ENCODE measurements at regions not wholly inside any gene's neighbourhood (a gene's known extent, or its start where the extent isn't known, plus 50 kb on each side); places are given as distances from the start of the nearest gene placed in this dataset.

DNA sequence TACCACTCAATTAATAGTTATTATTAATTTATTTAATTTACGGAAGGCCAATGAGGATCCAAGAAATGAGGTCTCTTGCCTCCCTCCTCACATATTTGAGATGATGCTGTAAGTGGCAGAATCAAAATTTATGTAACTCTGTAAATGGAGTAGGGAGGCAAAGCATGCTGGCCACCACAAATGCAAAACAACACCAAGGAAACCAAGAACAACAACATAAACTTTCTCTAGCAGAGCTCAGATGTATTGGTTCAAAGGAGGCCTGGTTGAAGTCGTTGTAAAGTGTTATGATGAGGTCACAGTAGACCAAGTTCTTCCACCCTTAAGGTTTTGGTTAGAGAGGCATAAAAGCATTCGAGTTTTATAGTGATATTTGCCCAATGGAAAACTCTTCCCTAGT lies 194.8 kb upstream of the FAT1 start:
- ATAC-seq (no peak), DNase-seq (no peak)
- intact Hi-C loops (cut with DNase I): no loop called here

DNA sequence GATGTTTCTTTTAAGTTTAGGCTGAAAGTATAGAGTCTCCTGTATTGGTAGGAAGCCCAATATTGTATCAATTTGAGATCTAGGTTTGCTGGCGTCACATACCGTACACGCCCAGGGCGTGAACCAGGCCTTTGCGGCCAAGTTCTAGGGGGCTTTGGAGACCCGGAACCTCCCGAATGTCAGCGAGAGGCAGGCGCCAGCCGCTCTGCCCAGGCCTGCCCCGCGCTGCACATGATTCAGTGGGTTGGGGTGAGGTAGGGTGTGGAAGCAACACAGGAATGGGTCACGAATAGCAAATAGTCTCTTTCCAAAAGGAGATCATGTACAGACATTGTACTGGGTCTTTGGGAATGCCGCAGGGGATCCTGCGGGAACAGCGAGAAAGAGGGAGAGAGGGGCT lies 195.7 kb upstream of the FAT1 start:
- intact Hi-C loops (cut with DNase I): no loop called here
- DNase-seq (no peak), ATAC-seq (no peak)

DNA sequence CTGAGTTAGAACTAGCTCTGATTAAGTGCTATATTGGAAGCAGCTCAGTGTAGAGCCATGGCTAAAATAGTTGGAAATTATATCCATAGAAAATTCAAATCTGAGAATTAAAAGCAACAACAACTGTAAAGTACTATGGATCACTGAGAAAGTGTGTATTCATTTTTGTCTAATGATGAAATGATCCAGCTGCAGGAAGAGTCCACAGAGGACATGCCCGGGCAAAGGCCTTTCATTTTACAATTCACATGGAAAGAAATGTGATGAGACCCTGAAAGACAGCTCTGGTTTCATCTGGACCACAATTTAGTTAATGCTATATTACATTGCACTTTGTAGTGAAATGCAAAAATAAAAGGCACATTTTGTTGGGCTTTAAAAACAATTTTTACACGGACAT lies 196.8 kb upstream of the FAT1 start:
- no peak for ATAC-seq
- no peak for DNase-seq
- intact Hi-C loops (cut with DNase I): no loop called here

DNA sequence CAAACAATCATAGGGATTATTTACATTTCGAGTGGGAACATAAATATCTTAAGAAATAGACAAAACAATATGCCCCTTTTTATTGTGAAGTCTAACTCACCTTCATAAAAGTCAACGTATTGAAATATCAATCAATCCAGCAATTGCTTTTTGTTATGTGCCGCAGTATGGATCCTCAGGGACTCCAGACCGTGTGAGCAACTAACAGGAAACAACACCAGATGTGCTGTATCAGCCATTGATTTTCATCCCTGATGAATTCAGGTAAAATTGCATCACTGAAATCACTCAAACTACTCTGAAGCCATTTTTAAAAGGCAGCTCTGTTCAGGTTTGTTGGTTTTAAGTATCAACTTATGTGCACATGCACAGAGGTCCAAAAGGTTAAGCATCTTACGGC lies 197.3 kb upstream of the FAT1 start:
- intact Hi-C loops (cut with DNase I): no loop called here
- DNase-seq: no peak
- ATAC-seq: no peak

DNA sequence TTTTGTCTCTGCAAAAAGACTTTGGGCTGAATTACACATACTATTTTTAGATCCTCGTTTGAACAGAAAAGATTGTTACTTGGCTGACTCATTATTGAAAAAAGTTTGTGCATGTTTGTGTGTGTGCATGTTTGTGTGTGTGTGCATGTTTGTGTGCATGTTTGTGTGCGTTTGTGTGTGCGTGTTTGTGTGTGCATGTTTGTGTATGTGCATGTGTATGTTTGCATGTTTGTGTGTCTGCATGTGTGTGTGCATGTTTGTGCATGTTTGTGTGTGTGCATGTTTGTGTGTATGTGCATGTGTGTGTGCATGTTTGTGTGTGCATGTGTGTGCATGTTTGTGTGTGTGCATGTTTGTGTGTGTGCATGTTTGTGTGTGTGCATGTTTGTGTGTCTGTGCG lies 201.1 kb upstream of the FAT1 start:
- no peak for DNase-seq
- intact Hi-C loops (cut with DNase I): no loop called here
- ATAC-seq: no peak

DNA sequence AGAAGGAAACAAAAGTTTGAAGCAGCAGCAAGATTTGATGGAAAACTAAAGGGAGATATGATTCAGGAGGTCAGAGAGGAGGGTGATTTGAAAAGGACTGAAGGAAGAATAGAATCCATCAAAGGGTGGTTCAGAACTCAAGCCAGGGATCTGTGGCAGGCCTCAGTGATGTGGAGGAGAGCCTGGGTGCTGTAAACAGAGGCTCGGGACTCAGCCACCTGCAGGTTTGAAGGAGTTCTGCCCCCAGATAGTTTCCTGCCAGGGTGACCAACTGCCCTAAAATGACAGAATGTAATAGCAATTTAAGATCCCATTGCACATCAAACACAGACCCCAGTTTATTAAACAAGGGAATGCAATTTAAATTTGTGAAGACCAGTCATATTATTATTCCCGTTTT lies 204.0 kb upstream of the FAT1 start:
- ATAC-seq: no peak
- no peak for DNase-seq
- intact Hi-C loops (cut with DNase I): no loop called here

DNA sequence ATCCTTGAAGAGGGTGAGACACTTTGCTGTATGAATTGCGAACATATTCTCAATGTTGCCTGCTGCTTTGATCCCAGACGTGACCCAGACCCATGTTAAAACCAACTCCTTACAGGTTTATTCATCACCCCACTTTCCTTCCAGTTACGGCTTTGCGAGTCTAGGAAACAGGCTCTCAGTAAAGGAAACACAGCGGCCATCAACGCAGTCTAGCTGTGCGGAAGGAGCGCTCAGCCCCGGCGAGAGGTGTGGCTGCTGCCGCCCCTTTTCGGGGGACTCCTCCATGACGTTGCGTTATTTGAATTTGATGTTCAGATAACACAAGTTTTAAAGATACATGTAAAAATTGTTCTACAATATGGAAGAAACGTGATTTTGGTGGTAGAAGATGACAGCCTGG lies 206.4 kb upstream of the FAT1 start:
- intact Hi-C loops (cut with DNase I): no loop called here
- ATAC-seq: no peak
- DNase-seq: no peak

DNA sequence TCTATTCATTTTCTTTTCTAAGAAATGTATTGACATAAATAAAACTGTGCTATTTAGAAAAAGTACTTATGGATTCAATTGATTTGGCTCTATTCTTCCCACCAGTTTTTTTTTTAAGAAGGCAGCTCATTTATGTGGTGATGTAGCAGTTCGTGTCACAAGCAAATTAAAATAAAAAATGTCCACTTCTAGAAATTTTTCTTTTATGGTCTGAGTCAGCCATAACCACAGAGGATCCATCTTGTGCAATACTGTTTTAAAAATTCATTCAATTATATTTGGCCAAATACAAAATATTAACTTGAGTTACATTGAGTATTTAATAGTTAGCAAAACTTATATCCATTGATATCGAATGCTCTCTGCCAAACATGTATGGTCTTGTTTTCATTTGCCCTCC lies 207.9 kb upstream of the FAT1 start:
- intact Hi-C loops (cut with DNase I): no loop called here
- no peak for DNase-seq
- no peak for ATAC-seq

DNA sequence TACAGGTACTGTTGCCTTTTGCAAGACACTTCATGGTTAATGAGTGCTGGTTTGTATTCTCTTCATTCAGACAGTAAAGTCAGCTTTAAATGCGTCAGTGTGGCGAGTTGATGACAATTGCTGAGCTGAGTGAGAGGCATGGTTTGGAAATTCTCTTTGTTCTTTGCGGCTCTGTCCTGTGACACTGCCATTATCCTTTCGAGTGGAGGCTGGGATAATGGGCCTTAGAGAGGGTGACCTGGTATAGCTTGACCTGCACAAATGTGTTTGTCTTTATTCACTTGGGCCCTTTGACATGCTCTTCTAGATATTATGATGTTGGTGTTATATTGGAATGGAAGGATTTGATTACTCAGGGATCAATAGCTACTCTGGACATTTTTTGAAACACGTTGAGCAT lies 208.5 kb upstream of the FAT1 start:
- ATAC-seq (no peak), DNase-seq (no peak)
- intact Hi-C loops (cut with DNase I): no loop called here

DNA sequence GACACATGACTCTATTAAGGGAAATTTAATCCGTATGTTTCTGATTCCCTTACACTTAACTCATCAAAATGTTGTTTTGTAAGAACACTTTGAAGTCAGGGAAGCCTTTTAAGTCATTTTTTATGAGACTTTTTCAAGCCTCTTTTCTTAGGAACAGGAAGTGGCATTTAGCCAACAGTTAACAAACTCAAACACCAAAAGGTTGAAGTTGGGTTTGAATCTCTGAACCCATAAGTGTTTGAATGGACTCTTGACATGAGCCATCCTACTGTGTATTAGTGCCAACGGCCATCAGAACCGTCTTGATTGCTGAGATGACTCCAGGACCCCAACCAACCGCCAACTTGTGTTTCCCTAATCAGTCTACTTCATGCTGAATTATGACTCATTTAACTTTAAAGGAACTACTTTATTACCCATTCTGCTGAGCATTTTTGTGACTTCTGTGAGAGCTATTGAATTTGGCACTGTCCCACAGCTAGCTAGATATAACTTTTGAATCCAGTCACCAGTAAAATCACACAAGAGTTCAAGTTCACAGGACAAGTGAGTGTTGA lies 209.1 kb upstream of the FAT1 start:
- intact Hi-C loops (cut with DNase I): no loop called here

DNA sequence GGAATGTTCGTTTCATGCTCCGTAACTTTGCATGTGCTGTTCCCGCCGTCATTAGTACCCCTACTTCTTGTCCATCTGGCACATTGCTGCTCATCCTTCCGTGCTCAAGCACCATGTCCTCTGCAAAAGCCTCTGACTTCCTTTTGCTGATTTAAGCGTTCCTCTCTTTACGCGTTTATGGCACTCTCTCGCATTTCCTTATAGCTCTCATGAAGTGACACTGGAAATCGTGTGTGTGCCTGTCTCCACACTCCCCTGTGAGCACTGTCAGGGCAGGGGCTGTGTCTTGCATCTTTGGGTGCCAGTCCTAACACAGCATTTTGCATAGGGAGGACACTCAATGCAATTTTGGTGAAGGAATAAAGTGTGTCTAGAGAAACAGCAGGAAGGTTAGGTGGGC lies 210.6 kb upstream of the FAT1 start:
- ATAC-seq (no peak), DNase-seq (no peak)
- intact Hi-C loops (cut with DNase I): no loop called here

More for the DNA sequence above, 209.1 kb upstream of the FAT1 start:
- DNase-seq (no peak), ATAC-seq (no peak)

DNA sequence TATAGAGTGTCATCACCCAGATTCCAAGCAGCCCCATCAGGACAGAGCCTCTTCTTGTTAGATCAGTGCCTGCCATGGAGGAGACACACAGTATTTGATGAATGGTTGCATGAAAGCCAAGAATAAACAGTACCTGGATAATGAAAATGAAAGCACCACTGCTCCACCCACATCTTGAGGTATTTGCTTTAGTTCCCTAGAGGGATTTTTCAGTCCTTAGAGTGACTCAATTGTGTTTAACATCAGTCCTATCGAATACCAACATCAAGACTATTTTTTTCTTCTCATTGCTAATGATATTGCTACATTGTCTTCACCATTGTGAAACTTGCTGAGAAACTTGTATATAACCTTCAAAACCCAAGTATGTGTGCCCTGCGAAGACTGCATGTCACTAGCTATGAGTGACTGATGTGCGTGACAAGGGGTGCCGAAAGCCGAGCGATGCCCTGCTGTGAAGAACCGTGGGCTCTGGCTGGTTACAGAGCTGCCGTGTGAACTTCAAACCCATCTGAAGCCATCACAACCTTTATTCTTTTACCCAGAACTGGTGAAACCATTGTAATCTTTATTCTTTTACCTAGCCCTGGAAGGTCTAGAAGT lies 211.3 kb upstream of the FAT1 start:
- intact Hi-C loops (cut with DNase I): no loop called here
- ATAC-seq (no peak), DNase-seq (no peak)

DNA sequence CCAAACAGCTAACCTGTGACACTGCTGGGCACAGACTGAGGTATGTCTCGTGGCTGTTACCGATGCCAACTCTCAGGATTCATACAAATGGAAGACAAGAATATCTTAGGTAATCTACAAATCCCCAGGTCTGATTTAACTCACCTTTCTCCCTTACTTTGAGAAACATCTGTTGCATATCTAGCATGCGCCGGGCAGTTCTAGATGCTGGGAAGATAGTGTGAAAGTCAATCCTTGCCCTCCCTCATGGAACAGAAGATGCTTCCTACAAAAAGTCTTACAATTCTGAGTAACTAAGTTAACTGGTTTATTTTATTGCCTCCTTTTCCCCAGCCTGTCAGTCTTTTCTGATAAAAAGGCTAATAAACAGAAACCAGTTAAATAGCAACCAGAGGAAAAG lies 212.2 kb upstream of the FAT1 start:
- intact Hi-C loops (cut with DNase I): no loop called here
- ATAC-seq (no peak), DNase-seq (no peak)

DNA sequence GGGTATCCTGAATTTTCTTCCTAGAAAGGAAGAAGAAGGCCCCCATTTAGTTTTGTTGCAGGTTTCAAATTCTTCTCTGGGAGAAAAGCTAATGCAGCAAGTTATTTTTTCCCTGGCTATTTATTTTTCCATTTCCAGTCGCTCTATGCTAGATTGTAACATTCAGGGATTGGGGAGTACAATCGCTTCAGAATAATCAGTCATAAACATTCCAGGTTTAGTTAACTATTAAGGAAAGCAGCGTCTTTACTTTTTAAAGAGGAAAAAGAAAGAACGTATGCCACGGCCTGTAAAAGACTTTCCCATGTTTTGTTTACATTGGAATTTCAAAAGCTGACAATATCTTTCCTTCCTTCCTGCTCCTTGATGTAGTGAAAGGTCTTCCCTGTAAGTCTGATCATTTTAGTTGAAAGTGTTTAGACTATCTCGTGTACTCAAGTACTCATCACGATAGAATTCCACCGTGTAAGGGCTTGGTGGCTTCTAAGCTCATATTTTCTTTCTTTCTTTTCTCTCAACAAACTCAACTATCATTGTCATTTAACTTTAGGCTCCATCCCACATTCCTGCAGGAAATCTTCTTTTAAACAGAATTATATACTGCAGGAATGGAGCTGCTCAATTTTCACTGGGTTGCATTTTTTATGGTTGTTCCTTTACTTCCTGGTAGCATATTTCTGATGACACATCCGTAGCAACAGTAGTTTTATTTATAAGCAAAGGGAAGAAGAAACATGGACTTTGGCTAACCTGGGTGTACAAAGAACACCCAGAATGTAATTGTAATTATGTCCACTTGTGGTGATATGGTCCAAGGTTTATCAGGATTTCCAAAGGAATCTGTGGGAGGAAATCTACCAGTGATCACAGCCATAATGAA lies 213.1 kb upstream of the FAT1 start:
- intact Hi-C loops (cut with DNase I): no loop called here
- ATAC-seq: peak in 1 of 2 donors; percentile 88

DNA sequence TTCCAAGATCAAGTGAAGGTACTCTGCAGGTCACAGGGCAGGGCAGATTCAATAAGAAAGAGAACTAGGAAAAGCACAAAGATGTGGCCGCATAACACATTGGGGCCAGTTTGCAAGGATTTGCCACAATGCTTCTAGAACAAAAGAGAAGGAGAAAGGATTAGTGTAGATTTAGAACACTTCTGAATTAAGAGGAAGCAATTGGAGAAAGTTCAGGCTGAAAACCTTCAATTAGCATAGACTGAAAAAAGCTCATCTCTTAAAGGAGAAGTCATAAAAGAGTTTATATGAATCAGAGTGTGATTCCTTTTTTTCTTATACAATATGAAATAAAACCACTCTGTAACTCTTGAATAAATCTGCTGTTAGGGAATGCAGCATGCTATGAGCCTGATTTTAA lies 215.6 kb upstream of the FAT1 start:
- DNase-seq (no peak), ATAC-seq (no peak)
- intact Hi-C loops (cut with DNase I): no loop called here

More for the DNA sequence above, 213.1 kb upstream of the FAT1 start:
- no peak for DNase-seq

DNA sequence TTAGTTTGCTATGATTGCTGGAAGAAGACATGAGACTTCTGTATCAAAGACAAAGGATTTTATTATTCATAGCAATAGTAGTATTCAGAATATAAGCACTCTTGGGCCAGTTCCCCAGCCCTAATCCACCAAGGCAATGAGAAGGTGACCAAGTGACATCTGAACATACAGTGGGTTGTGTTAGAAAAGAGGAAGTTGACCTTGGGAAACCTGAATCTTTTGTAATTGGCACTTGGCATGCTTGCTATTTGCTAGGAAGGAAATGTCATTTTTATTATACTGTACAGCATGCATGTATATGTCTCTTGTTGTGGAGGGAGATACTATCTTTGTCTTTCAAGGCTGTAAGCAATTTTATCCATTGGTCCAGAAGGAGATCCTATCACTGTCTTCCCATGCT lies 216.1 kb upstream of the FAT1 start:
- ATAC-seq (no peak), DNase-seq (no peak)
- intact Hi-C loops (cut with DNase I): no loop called here

DNA sequence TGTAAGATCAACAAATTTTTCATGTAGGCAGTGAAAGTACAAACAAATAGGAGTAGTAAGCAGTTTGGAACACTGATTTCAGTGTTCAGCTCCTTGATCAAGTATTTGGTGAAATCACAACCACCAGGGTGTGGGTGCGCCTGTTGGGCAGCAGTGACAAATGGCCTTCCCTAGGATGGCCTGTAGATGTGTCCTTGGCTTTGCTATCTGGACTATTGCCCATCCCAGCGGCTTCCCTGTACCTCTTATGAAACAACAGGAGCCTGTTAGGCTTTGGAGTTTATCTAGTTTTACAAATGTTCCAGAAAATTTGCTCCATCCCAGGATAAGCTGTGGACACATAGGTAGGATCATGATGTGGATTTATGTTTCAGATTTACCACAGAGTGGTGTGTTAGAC lies 216.8 kb upstream of the FAT1 start:
- ATAC-seq: no peak
- no peak for DNase-seq
- intact Hi-C loops (cut with DNase I): no loop called here

DNA sequence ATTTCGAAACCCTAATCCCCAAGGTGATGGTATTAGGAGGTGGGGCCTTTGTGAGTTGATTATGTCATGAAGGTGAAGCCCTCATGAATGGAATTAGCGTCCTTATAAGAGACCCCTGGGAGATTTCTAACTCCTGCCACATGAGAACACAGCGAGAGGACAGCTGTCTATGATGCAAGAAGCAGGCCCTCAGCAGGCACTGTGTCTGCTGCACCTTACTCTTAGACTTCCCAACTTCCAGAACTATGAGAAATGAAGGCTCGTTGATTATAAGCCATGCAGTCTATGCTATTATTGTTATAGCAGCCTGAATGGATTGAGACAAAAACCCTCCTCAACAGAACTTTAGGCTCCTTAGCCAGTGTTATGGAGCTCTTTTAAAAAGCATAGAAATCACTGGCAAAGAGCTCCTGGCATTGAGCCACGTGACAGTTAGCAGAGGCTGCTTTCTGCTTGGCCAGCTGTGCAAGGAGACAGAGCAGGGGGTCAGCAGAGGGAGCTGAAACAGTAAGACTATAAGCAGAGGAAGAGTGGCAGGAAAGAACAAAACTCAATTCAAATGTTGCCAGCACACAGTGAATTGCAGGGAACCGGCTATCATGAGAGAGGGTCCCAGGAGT lies 219.2 kb upstream of the FAT1 start:
- DNase-seq: peak; percentile 30
- intact Hi-C loops (cut with DNase I): no loop called here
- peak; percentile 40 to 53 for ATAC-seq

DNA sequence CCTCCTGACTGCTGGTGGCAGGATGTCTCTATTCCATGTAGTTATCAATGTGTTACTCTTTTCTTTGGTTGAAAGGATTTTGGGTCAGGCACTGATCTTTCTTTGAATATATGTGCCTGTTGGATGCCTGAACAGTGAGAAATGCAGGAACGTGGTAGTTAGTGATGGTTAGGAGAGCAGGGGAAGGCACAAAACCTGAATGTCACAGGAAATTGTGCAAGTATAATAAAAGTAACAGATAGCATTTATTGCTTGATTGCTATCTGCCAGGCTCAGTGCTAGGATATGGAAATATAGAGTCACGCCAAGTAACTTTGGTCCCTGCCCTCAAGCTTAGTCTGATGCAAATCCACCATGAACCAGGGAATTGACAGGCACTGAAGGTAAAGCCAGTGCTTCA lies 219.8 kb upstream of the FAT1 start:
- ATAC-seq: no peak
- DNase-seq: no peak
- intact Hi-C loops (cut with DNase I): no loop called here

DNA sequence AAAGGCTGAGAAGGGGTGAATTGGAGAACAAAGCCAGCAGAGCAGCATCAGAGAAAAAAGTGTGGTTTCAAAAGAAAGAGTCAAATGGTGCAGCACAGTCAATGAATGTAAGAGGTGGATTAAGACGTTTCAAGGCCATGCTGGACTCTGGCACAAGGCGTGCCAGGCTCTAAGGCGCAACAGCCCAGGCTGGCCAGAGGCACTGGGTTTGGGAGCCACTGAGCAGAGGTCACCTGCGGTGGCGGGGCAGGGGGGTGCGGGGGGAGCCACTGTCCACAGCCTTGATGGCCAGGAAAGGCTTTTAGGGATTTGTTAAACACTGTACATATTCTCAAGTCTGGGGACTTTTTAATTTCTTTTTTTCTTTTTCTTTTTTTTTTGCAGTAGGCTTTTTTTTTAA lies 222.5 kb upstream of the FAT1 start:
- intact Hi-C loops (cut with DNase I): no loop called here
- no peak for DNase-seq
- ATAC-seq: no peak
